ENCODE measurements at regions not wholly inside any gene's neighbourhood (a gene's known extent, or its start where the extent isn't known, plus 50 kb on each side); places are given as distances from the start of the nearest gene placed in this dataset.

DNA sequence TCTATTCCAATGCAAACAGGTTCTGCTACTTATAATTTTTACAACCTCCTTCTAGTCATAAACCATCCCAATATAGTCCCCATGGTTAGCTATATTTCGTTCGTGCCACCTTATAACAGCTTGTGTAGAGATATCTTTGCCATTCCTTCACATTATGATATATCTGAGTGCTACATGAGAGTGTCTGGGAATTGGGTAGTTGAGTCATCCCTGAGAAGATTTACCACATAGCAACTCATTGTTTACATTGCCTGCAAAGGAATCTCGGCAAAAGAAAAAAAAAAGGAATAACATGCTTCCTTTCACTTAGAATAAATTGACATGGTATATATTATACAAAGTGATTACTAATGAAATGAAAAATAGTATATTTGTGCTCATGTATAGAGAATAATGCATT lies 86.0 kb upstream of the VGLL3 start:
- no peaks in the 10 kb centered on the region for H3K9me3 ChIP-seq (replicated peaks; ENCODE audit: control insufficient read depth, insufficient read depth, low read length)
- H3K36me3 ChIP-seq (ENCODE audit: control insufficient read depth in 2 of 2, extremely low read depth in 1 of 2, insufficient read depth in 2 of 2, low read length in 2 of 2): no peaks in the 10 kb centered on the region
- no peaks in the 10 kb centered on the region for H3K9me1 ChIP-seq (replicated peaks; ENCODE audit: control insufficient read depth, extremely low read depth, insufficient read depth, low read length)
- H3K4me1 ChIP-seq (ENCODE audit: control insufficient read depth, extremely low read depth, insufficient read depth, low read length): no peaks in the 10 kb centered on the region
- DNase-seq (ENCODE audit: low read depth, low spot score) (no peak), FAIRE-seq (no peak)
- H3K27ac ChIP-seq (ENCODE audit: insufficient read depth, low read depth, low read length): no peak overlapping the region
- intact Hi-C loops (cut with micrococcal nuclease) (no loop called here), dilution Hi-C loops (cut with MboI; ENCODE audit: extremely low pct_ligation_motif_present, low sequenced_read_pairs) (no loop called here)
- ChIA-PET CTCF (interaction anchor here (1.3 kb wide), 1 partner anchor 70 kb away, joined by 4 read pairs; no protein-coding TSS in a partner anchor), POLR2A (no interaction called here)
- BruUV-seq (replicated peaks): no TSS peak
- no peaks in the 10 kb centered on the region for H3K79me2 ChIP-seq (ENCODE audit: control insufficient read depth, insufficient read depth, low read length)
- H3K9ac ChIP-seq (replicated peaks; ENCODE audit: extremely low read depth, insufficient read depth, low read length): no peak overlapping the region
- TF ChIP-seq EZH2 (IDR thresholded peaks at IDR 0.05; ENCODE audit: borderline replicate concordance, low read depth, low read length, severe bottlenecking) (no peak), POLR2A (IDR thresholded peaks at IDR 0.05; ENCODE audit: low read depth, low read length) (no peak), MYC (IDR thresholded peaks at IDR 0.05; ENCODE audit: low read depth, low read length) (no peak), POLR2AphosphoS5 (IDR thresholded peaks at IDR 0.05; ENCODE audit: insufficient read depth, low read depth, low read length) (no peak), JUN (IDR thresholded peaks at IDR 0.05; ENCODE audit: borderline replicate concordance, insufficient read depth, insufficient read length, low read depth) (no peak), GATA2 (IDR thresholded peaks at IDR 0.05; ENCODE audit: insufficient read depth, insufficient read length, low read depth, low read length) (no peak)
- TF ChIP-seq, protein P1, sequence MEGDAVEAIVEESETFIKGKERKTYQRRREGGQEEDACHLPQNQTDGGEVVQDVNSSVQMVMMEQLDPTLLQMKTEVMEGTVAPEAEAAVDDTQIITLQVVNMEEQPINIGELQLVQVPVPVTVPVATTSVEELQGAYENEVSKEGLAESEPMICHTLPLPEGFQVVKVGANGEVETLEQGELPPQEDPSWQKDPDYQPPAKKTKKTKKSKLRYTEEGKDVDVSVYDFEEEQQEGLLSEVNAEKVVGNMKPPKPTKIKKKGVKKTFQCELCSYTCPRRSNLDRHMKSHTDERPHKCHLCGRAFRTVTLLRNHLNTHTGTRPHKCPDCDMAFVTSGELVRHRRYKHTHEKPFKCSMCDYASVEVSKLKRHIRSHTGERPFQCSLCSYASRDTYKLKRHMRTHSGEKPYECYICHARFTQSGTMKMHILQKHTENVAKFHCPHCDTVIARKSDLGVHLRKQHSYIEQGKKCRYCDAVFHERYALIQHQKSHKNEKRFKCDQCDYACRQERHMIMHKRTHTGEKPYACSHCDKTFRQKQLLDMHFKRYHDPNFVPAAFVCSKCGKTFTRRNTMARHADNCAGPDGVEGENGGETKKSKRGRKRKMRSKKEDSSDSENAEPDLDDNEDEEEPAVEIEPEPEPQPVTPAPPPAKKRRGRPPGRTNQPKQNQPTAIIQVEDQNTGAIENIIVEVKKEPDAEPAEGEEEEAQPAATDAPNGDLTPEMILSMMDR (IDR thresholded peaks at IDR 0.05; ENCODE audit: extremely low read depth in 1 of 2, insufficient read depth in 1 of 2, low read depth in 1 of 2, low read length in 2 of 2): no peak
- TF ChIP-seq, protein P2, sequence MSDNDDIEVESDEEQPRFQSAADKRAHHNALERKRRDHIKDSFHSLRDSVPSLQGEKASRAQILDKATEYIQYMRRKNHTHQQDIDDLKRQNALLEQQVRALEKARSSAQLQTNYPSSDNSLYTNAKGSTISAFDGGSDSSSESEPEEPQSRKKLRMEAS (IDR thresholded peaks at IDR 0.05; ENCODE audit: insufficient read depth, insufficient read length): no peak
- H2AFZ ChIP-seq (ENCODE audit: low read depth, low read length): no peak overlapping the region
- H3K4me3 ChIP-seq (replicated peaks in 1 of 3; ENCODE audit: insufficient read depth in 1 of 3, low read depth in 1 of 3, low read length in 3 of 3): no peak overlapping the region
- no peak overlapping the region for H3K4me2 ChIP-seq (ENCODE audit: insufficient read depth, low read length)
- no peaks in the 10 kb centered on the region for H3K27me3 ChIP-seq (ENCODE audit: control insufficient read depth in 2 of 2, insufficient read depth in 2 of 2, low read length in 2 of 2)
- no peaks in the 10 kb centered on the region for H4K20me1 ChIP-seq (replicated peaks; ENCODE audit: control insufficient read depth, extremely low read depth, insufficient read depth, low read length)
